Activated gamma-delta T cell treated with Interleukin-2 at 50 U/mL for 16 hours (primary cell): ENCODE measurements at regions not wholly inside any gene's neighbourhood (a gene's known extent, or its start where the extent isn't known, plus 50 kb on each side); places are given as distances from the start of the nearest gene placed in this dataset.

Source experiments
- DNase-seq: peaks from one replicate; pipeline ENCODE4 v3.0.0-alpha.2; 2020

- DNase-seq = no peak
Measured at GRCh38 chr3:159174715-159175692, 373.1 kb downstream of the MFSD1 start.

GRCh38 chr3:159178209-159178897, 376.5 kb downstream of the MFSD1 start:
- no peak for DNase-seq

GRCh38 chr3:159182961-159183360, 381.1 kb downstream of the MFSD1 start:
- no peak for DNase-seq

GRCh38 chr3:159185443-159186050, 383.7 kb downstream of the MFSD1 start:
- no peak for DNase-seq

GRCh38 chr3:159186581-159186980, 384.7 kb downstream of the MFSD1 start:
- DNase-seq = no peak

GRCh38 chr3:159187232-159187631, 385.4 kb downstream of the MFSD1 start:
- DNase-seq = no peak

GRCh38 chr3:159187706-159188105, 385.9 kb downstream of the MFSD1 start:
- DNase-seq = no peak

GRCh38 chr3:159189994-159190669, 388.3 kb downstream of the MFSD1 start:
- DNase-seq = no peak

GRCh38 chr3:159191447-159191846, 389.6 kb downstream of the MFSD1 start:
- DNase-seq = no peak

- DNase-seq = no peak
Measured at GRCh38 chr3:159196359-159196758, 394.5 kb downstream of the MFSD1 start.

GRCh38 chr3:159200176-159200575, 398.3 kb downstream of the MFSD1 start:
- DNase-seq = no peak

- no peak for DNase-seq
Measured at GRCh38 chr3:159208050-159208449, 406.2 kb downstream of the MFSD1 start.

GRCh38 chr3:159209459-159209858, 407.6 kb downstream of the MFSD1 start:
- no peak for DNase-seq

GRCh38 chr3:159210336-159210735, 408.5 kb downstream of the MFSD1 start:
- DNase-seq = no peak

GRCh38 chr3:159216311-159216710, 414.5 kb downstream of the MFSD1 start:
- no peak for DNase-seq

- no peak for DNase-seq
Measured at GRCh38 chr3:159219231-159219630, 417.4 kb downstream of the MFSD1 start.

- no peak for DNase-seq
Measured at GRCh38 chr3:159221335-159221734, 419.5 kb downstream of the MFSD1 start.

- no peak for DNase-seq
Measured at GRCh38 chr3:159229116-159229680, 427.3 kb downstream of the MFSD1 start.

- DNase-seq = no peak
Measured at GRCh38 chr3:159232966-159233365, 431.1 kb downstream of the MFSD1 start.

- DNase-seq = no peak
Measured at GRCh38 chr3:159233734-159234133, 431.9 kb downstream of the MFSD1 start.

- DNase-seq = no peak
Measured at GRCh38 chr3:159234306-159234705, 432.5 kb downstream of the MFSD1 start.

GRCh38 chr3:159236321-159236720, 434.5 kb downstream of the MFSD1 start:
- DNase-seq = no peak

- no peak for DNase-seq
Measured at GRCh38 chr3:159237226-159237625, 435.4 kb downstream of the MFSD1 start.
